PC-3 (cell line): ENCODE measurements at regions not wholly inside any gene's neighbourhood (a gene's known extent, or its start where the extent isn't known, plus 50 kb on each side); places are given as distances from the start of the nearest gene placed in this dataset.

Source experiments
- ATAC-seq: fragments of 200-7000 bp; cut with Tn5 transposase; 2 replicates; pipeline ENCODE4 v1.9.1; 2020; ENCODE audit warnings: mild to moderate bottlenecking, moderate library complexity
- BruUV-seq: library from RNA; stranded (reverse); fragments of 400-500 nt; replicated peaks from 2 replicates; lab custom pipeline; 2021; lab: Mats Ljungman, UMichigan
- CTCF ChIA-PET: fragments of 300-600 bp; sonication (Branson Sonifier 250); formaldehyde crosslinking; loops from one replicate; lab custom pipeline; 2022; ENCODE audit warnings: antibody characterized with exemption; lab: Charles Lee
- POLR2A ChIA-PET: fragments of 300-600 bp; sonication (Branson Sonifier 250); formaldehyde crosslinking; loops from one replicate; lab custom pipeline; 2022; ENCODE audit warnings: antibody characterized with exemption; ENCODE audit not compliant: unreplicated experiment; lab: Charles Lee
- DNase-seq: peaks from one replicate; pipeline ENCODE4 v3.0.0-alpha.2; 2015
- H2AFZ ChIP-seq: fragments of 300-600 bp; sonication (generic); 2 replicates; pipeline ENCODE4 v1.6.0; 2016; ENCODE audit warnings: antibody characterized with exemption, low read length
- H3F3A ChIP-seq: fragments of 300-600 bp; sonication (generic); one replicate; pipeline ENCODE4 v1.6.0; 2017; ENCODE audit warnings: antibody characterized with exemption, low read length, control low read depth, mild to moderate bottlenecking; ENCODE audit not compliant: unreplicated experiment
- H3K27ac ChIP-seq: fragments of 300-600 bp; sonication (generic); 2 replicates; pipeline ENCODE4 v1.5.1; 2016; ENCODE audit warnings: mild to moderate bottlenecking, low read length
- H3K27me3 ChIP-seq: fragments of 300-600 bp; sonication (generic); 2 replicates; pipeline ENCODE4 v1.6.1; 2016; ENCODE audit warnings: low read length, mixed read lengths
- H3K36me3 ChIP-seq: fragments of 300-600 bp; sonication (generic); 2 replicates; pipeline ENCODE4 v1.6.1; 2016; ENCODE audit warnings: low read depth, mixed run types, low read length, mixed read lengths
- H3K4me1 ChIP-seq: fragments of 300-600 bp; sonication (generic); 2 replicates; pipeline ENCODE4 v1.5.1; 2016; ENCODE audit warnings: low read length; ENCODE audit not compliant: insufficient read depth
- H3K4me2 ChIP-seq: fragments of 300-600 bp; sonication (generic); 2 replicates; pipeline ENCODE4 v1.6.0; 2016; ENCODE audit warnings: low read length
- H3K4me3 ChIP-seq: fragments of 300-600 bp; sonication (generic); 2 replicates; pipeline ENCODE4 v1.5.1; 2016; ENCODE audit warnings: mild to moderate bottlenecking, low read length, mixed read lengths
- H3K79me2 ChIP-seq: fragments of 300-600 bp; sonication (generic); 2 replicates; pipeline ENCODE4 v1.6.1; 2017; ENCODE audit warnings: low read length, mixed read lengths
- H3K9ac ChIP-seq: fragments of 300-600 bp; sonication (generic); 2 replicates; pipeline ENCODE4 v1.6.0; 2016; ENCODE audit warnings: mild to moderate bottlenecking, low read length
- H3K9me2 ChIP-seq: fragments of 300-600 bp; sonication (generic); replicated peaks from 2 replicates; pipeline ENCODE4 v1.6.1; 2016; ENCODE audit warnings: mixed run types, low read length, mixed read lengths
- H3K9me3 ChIP-seq: fragments of 300-600 bp; sonication (generic); 2 replicates; pipeline ENCODE4 v1.6.1; 2016; ENCODE audit warnings: low read length, mixed read lengths
- H4K20me1 ChIP-seq: fragments of 300-600 bp; sonication (generic); 2 replicates; pipeline ENCODE4 v1.6.1; 2016; ENCODE audit warnings: low read length, mixed read lengths
- EZH2 ChIP-seq: fragments of 300-600 bp; sonication (generic); IDR thresholded peaks from one replicate; pipeline ENCODE4 v1.6.1; 2017; ENCODE audit warnings: antibody characterized with exemption, mild to moderate bottlenecking, low read length; ENCODE audit not compliant: unreplicated experiment
- EZH2phosphoT487 ChIP-seq: fragments of 300-600 bp; sonication (generic); IDR thresholded peaks from 2 replicates; pipeline ENCODE4 v1.6.1; 2018; ENCODE audit warnings: mild to moderate bottlenecking, antibody characterized with exemption, low read length, borderline replicate concordance
- intact Hi-C: fragments of 100-400 bp; cut with micrococcal nuclease; formaldehyde crosslinking; loops from 2 replicates; pipeline ENCODE4 v1.9.0; 2023
- TF ChIP-seq, protein P1 (sequence below): fragments of 300-600 bp; sonication (generic); conservative IDR thresholded peaks from 2 replicates; pipeline ENCODE4 v1.5.1; 2017; ENCODE audit warnings: antibody characterized with exemption, low read depth, mild to moderate bottlenecking, low read length

DNA sequence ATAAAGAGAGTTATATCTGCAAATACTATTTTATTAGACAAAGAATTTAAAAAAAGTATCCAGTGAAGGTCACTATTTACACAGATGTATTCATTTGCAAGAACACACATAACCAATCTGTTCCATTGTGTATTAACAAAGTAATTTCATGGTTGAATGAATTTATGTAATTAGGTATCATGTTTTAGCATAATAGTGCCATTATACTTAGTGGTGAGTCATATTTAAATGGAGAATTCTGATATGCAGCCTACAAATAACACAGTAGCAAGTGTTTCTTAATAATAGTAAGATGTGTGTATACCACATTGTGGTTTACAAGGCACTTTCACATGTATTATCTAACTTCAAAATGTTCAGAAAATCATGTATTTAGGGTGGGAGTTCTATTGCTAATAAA is 1028.5 kb upstream of the ACO1 start:
- H2AFZ ChIP-seq = no peak overlapping the region
- no peaks in the 10 kb centered on the region for H3K9me3 ChIP-seq
- DNase-seq (no peak), ATAC-seq (no peak)
- no peaks in the 10 kb centered on the region for H3K4me1 ChIP-seq
- H3K27ac ChIP-seq = no peak overlapping the region
- H3K4me2 ChIP-seq = no peak overlapping the region
- H3K79me2 ChIP-seq = no peaks in the 10 kb centered on the region
- no peaks in the 10 kb centered on the region for H3F3A ChIP-seq
- TF ChIP-seq EZH2 = no peak
- TF ChIP-seq, protein P1, sequence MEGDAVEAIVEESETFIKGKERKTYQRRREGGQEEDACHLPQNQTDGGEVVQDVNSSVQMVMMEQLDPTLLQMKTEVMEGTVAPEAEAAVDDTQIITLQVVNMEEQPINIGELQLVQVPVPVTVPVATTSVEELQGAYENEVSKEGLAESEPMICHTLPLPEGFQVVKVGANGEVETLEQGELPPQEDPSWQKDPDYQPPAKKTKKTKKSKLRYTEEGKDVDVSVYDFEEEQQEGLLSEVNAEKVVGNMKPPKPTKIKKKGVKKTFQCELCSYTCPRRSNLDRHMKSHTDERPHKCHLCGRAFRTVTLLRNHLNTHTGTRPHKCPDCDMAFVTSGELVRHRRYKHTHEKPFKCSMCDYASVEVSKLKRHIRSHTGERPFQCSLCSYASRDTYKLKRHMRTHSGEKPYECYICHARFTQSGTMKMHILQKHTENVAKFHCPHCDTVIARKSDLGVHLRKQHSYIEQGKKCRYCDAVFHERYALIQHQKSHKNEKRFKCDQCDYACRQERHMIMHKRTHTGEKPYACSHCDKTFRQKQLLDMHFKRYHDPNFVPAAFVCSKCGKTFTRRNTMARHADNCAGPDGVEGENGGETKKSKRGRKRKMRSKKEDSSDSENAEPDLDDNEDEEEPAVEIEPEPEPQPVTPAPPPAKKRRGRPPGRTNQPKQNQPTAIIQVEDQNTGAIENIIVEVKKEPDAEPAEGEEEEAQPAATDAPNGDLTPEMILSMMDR = no peak
- no peak for TF ChIP-seq EZH2phosphoT487
- H4K20me1 ChIP-seq = no peaks in the 10 kb centered on the region
- H3K9ac ChIP-seq = no peak overlapping the region
- intact Hi-C loops = no loop called here
- 0 out of 2 replicates have a peak, but pooled peaks cover 4% of the 10 kb centered on the region for H3K27me3 ChIP-seq
- no peaks in the 10 kb centered on the region for H3K36me3 ChIP-seq
- ChIA-PET CTCF (no interaction called here), POLR2A (no interaction called here)
- H3K9me2 ChIP-seq = no peaks in the 10 kb centered on the region
- H3K4me3 ChIP-seq = no peak overlapping the region
- no TSS peak for BruUV-seq

DNA sequence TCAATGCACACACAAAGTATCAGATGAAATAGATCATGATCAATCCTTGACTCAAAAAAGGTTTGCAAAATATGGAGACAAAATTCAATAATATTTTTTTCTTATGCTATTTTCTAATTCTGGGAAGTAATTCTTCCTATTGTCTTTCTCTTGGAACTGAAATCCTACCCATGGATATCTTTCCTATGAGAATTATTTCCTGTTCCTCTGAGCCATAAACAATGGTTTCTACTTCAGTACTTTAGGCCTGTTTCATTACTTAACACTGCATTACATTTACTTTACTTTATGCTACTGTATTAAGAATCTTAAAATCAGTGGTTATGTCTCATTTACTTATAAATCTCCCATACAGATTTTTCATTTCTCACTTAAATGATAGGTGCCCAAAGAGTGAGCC is 1025.4 kb upstream of the ACO1 start:
- Histone ChIP-seq H2AFZ (no peak overlapping the region), H3K4me2 (no peak overlapping the region)

DNA sequence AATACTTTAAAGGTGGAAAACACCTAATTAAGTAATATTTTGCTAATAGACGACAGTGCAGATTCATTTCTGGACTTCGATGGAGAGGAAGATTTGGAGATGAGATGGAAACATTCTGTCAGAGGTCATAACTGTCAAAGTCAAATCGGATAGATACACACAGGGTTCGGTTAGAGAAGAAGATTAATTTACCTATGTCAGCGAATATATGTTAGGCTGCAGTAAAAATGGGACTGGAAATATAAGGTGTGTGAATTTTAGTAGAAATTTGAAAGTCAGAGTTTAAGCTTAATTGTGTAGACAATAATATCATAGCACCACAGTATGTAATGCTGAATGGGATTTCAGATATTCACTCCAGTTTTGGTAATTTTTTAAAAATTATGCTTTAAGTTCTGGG is 1020.3 kb upstream of the ACO1 start:
- CTCF ChIA-PET = no interaction called here
- no peaks in the 10 kb centered on the region for H3K9me2 ChIP-seq
- POLR2A ChIA-PET = no interaction called here
- H3K27ac ChIP-seq = no peak overlapping the region
- H4K20me1 ChIP-seq = no peaks in the 10 kb centered on the region
- no TSS peak for BruUV-seq
- H3K9me3 ChIP-seq = no peaks in the 10 kb centered on the region
- DNase-seq (no peak), ATAC-seq (no peak)
- TF ChIP-seq, protein P1 = no peak
- TF ChIP-seq EZH2 (no peak), EZH2phosphoT487 (no peak)
- intact Hi-C loops = no loop called here
- no peak overlapping the region for H2AFZ ChIP-seq
- no peak overlapping the region for H3K9ac ChIP-seq
- H3K79me2 ChIP-seq = no peaks in the 10 kb centered on the region
- H3K27me3 ChIP-seq = peaks cover 17% of the 10 kb centered on the region; the same call in 1 of the 2 replicates
- H3K4me2 ChIP-seq = no peak overlapping the region
- no peak overlapping the region for H3K4me3 ChIP-seq
- no peaks in the 10 kb centered on the region for H3F3A ChIP-seq
- H3K4me1 ChIP-seq = no peaks in the 10 kb centered on the region
- no peaks in the 10 kb centered on the region for H3K36me3 ChIP-seq

More for the DNA sequence above, 1025.4 kb upstream of the ACO1 start:
- no peak for ATAC-seq
- TF ChIP-seq, protein P1 = no peak
- TF ChIP-seq EZH2 (no peak), EZH2phosphoT487 (no peak)
- Histone ChIP-seq H3K27ac (no peak overlapping the region), H3K9me2 (no peaks in the 10 kb centered on the region), H3F3A (no peaks in the 10 kb centered on the region), H3K79me2 (no peaks in the 10 kb centered on the region), H3K9me3 (no peaks in the 10 kb centered on the region), H3K9ac (no peak overlapping the region), H4K20me1 (no peaks in the 10 kb centered on the region), H3K4me1 (no peaks in the 10 kb centered on the region), H3K27me3 (peaks cover 17% of the 10 kb centered on the region; the same call in 1 of the 2 replicates), H3K4me3 (no peak overlapping the region), H3K36me3 (no peaks in the 10 kb centered on the region)
- intact Hi-C loops = no loop called here
- BruUV-seq = no TSS peak
- DNase-seq = no peak
- POLR2A ChIA-PET = no interaction called here
- CTCF ChIA-PET = no interaction called here
